WTC11 (cell line): ENCODE measurements at regions not wholly inside any gene's neighbourhood (a gene's known extent, or its start where the extent isn't known, plus 50 kb on each side); places are given as distances from the start of the nearest gene placed in this dataset.

Experiments used
- ATAC-seq: fragments of 200-7000 bp; cut with Tn5 transposase; 2 replicates; pipeline ENCODE4 v1.10.0; 2021; ENCODE audit warnings: mild to moderate bottlenecking, moderate library complexity
- CTCF ChIA-PET: fragments of 300-600 bp; sonication (Branson Sonifier 250); formaldehyde crosslinking; loops from one replicate; lab custom pipeline; 2021; ENCODE audit warnings: antibody characterized with exemption; lab: Charles Lee
- POLR2A ChIA-PET: fragments of 350-600 bp; sonication (Branson Sonifier 250); formaldehyde crosslinking; loops from one replicate; lab custom pipeline; 2021; ENCODE audit warnings: antibody characterized with exemption; lab: Charles Lee
- DNase-seq: peaks from one replicate; pipeline ENCODE4 v3.0.0; 2021; ENCODE audit warnings: low spot score
- H3K27ac Mint-ChIP-seq: 2 replicates; pipeline ENCODE4 v1.8.0; 2021; ENCODE audit warnings: mixed read lengths
- H3K27me3 Mint-ChIP-seq: 2 replicates; pipeline ENCODE4 v1.8.0; 2021; ENCODE audit warnings: low read depth, mild to moderate bottlenecking, moderate library complexity, mixed read lengths
- H3K36me3 Mint-ChIP-seq: 2 replicates; pipeline ENCODE4 v1.8.0; 2021; ENCODE audit warnings: mixed read lengths
- H3K4me1 Mint-ChIP-seq: 2 replicates; pipeline ENCODE4 v1.8.0; 2022; ENCODE audit warnings: mixed read lengths
- H3K4me3 Mint-ChIP-seq: 2 replicates; pipeline ENCODE4 v1.8.0; 2021; ENCODE audit warnings: mild to moderate bottlenecking, moderate library complexity, mixed read lengths
- H3K9me3 Mint-ChIP-seq: 2 replicates; pipeline ENCODE4 v1.8.0; 2021; ENCODE audit warnings: mixed read lengths
- ATF2 ChIP-seq: sonication (generic); formaldehyde crosslinking; IDR thresholded peaks from 2 replicates; pipeline ENCODE4 v1.8.1; 2022; ENCODE audit warnings: low read depth, missing genetic modification reagents, borderline replicate concordance
- CBFB ChIP-seq: sonication (generic); formaldehyde crosslinking; IDR thresholded peaks from 2 replicates; pipeline ENCODE4 v1.8.1; 2022; ENCODE audit warnings: mild to moderate bottlenecking, low read depth, missing genetic modification reagents
- ELF4 ChIP-seq: sonication (generic); formaldehyde crosslinking; IDR thresholded peaks from 2 replicates; pipeline ENCODE4 v1.8.1; 2022; ENCODE audit warnings: low read depth, mild to moderate bottlenecking, moderate library complexity, missing genetic modification reagents
- FOXK1 ChIP-seq: sonication (generic); formaldehyde crosslinking; IDR thresholded peaks from 2 replicates; pipeline ENCODE4 v1.8.0; 2022; ENCODE audit warnings: mild to moderate bottlenecking, moderate library complexity, missing genetic modification reagents
- FOXP4 ChIP-seq: sonication (generic); formaldehyde crosslinking; IDR thresholded peaks from 2 replicates; pipeline ENCODE4 v1.8.0; 2022; ENCODE audit warnings: mild to moderate bottlenecking, missing genetic modification reagents
- IRF2 ChIP-seq: sonication (generic); formaldehyde crosslinking; IDR thresholded peaks from 2 replicates; pipeline ENCODE4 v1.8.0; 2022; ENCODE audit warnings: low read depth, missing genetic modification reagents, borderline replicate concordance
- MYBL2 ChIP-seq: sonication (generic); formaldehyde crosslinking; IDR thresholded peaks from 2 replicates; pipeline ENCODE4 v1.8.1; 2023; ENCODE audit warnings: mild to moderate bottlenecking, moderate library complexity, missing genetic modification reagents
- NR3C1 ChIP-seq: sonication (generic); formaldehyde crosslinking; conservative IDR thresholded peaks from 2 replicates; pipeline ENCODE4 v1.8.1; 2023; ENCODE audit warnings: low read depth, mild to moderate bottlenecking, missing genetic modification reagents
- RELA ChIP-seq: sonication (generic); formaldehyde crosslinking; IDR thresholded peaks from 2 replicates; pipeline ENCODE4 v1.8.1; 2022; ENCODE audit warnings: missing genetic modification reagents, mild to moderate bottlenecking, borderline replicate concordance
- RORB ChIP-seq: fragments of 250-450 bp; sonication (Bioruptor Pico); IDR thresholded peaks from 2 replicates; pipeline ENCODE4 v1.9.0; 2021; ENCODE audit warnings: mild to moderate bottlenecking
- SOX15 ChIP-seq: fragments of 250-450 bp; sonication (Bioruptor Pico); IDR thresholded peaks from 2 replicates; pipeline ENCODE4 v1.9.0; 2021; ENCODE audit warnings: mild to moderate bottlenecking
- TCF7 ChIP-seq: sonication (generic); formaldehyde crosslinking; IDR thresholded peaks from 2 replicates; pipeline ENCODE4 v1.8.0; 2022; ENCODE audit warnings: mild to moderate bottlenecking, low read depth, missing genetic modification reagents, moderate library complexity
- TEAD4 ChIP-seq: sonication (generic); formaldehyde crosslinking; IDR thresholded peaks from 2 replicates; pipeline ENCODE4 v1.8.0; 2022; ENCODE audit warnings: mild to moderate bottlenecking, missing genetic modification reagents
- USF1 ChIP-seq: sonication (generic); formaldehyde crosslinking; IDR thresholded peaks from 2 replicates; pipeline ENCODE4 v1.8.0; 2022; ENCODE audit warnings: mild to moderate bottlenecking, missing genetic modification reagents
- ZNF423 ChIP-seq: fragments of 250-450 bp; sonication (Bioruptor Pico); IDR thresholded peaks from 2 replicates; pipeline ENCODE4 v2.1.2; 2022; ENCODE audit warnings: mild to moderate bottlenecking, moderate library complexity
- ZNF532 ChIP-seq: fragments of 250-450 bp; sonication (Bioruptor Pico); IDR thresholded peaks from 2 replicates; pipeline ENCODE4 v1.9.0; 2021; ENCODE audit warnings: mild to moderate bottlenecking, borderline replicate concordance

GRCh38 chr7:25665903-25666670 is 437.8 kb upstream of the NPVF start:
- no peak for TF ChIP-seq USF1 (CRISPR knock-in tag)
- TF ChIP-seq SOX15 (CRISPR knock-in tag): no peak
- no peak for TF ChIP-seq ZNF532 (CRISPR knock-in tag)
- DNase-seq: no peak
- Mint-ChIP-seq H3K9me3 (no peaks in the 10 kb centered on the region), H3K36me3 (no peaks in the 10 kb centered on the region), H3K4me3 (no peak overlapping the region), H3K27ac (no peak overlapping the region), H3K27me3 (no peaks in the 10 kb centered on the region), H3K4me1 (no peaks in the 10 kb centered on the region)
- ATAC-seq: no peak
- CTCF ChIA-PET: interaction anchor here (1.3 kb wide), 1 partner anchor 188 kb away, joined by 4 read pairs; no protein-coding TSS in a partner anchor
- POLR2A ChIA-PET: no interaction called here

GRCh38 chr7:25666671-25667060 is 438.4 kb upstream of the NPVF start:
- no peak for TF ChIP-seq RORB (CRISPR knock-in tag)
- no peak for TF ChIP-seq ATF2 (CRISPR knock-in tag)
- TF ChIP-seq FOXP4 (CRISPR knock-in tag): no peak
- TF ChIP-seq TCF7 (CRISPR knock-in tag): no peak
- ATAC-seq (no peak), DNase-seq (no peak)
- no peaks in the 10 kb centered on the region for H3K27me3 Mint-ChIP-seq
- no peaks in the 10 kb centered on the region for H3K4me1 Mint-ChIP-seq
- ChIA-PET CTCF (interaction anchor here (1.3 to 1.9 kb wide), 2 partner anchors 185 to 188 kb away, joined by 4 to 6 read pairs; no protein-coding TSS in a partner anchor), POLR2A (no interaction called here)
- H3K27ac Mint-ChIP-seq: no peak overlapping the region
- no peak overlapping the region for H3K4me3 Mint-ChIP-seq
- H3K9me3 Mint-ChIP-seq: no peaks in the 10 kb centered on the region
- H3K36me3 Mint-ChIP-seq: no peaks in the 10 kb centered on the region

GRCh38 chr7:25669281-25669781 is 441.0 kb upstream of the NPVF start:
- Mint-ChIP-seq H3K4me1 (peaks cover 2% of the 10 kb centered on the region; the same call in 1 of the 2 replicates), H3K4me3 (no peak overlapping the region), H3K9me3 (no peaks in the 10 kb centered on the region), H3K27ac (no peak overlapping the region), H3K27me3 (no peaks in the 10 kb centered on the region), H3K36me3 (no peaks in the 10 kb centered on the region)
- ChIA-PET CTCF (interaction anchor here (1.1 kb wide), 1 partner anchor 182 kb away, joined by 5 read pairs; no protein-coding TSS in a partner anchor), POLR2A (no interaction called here)
- no peak for ATAC-seq
- no peak for TF ChIP-seq ELF4 (CRISPR knock-in tag)
- TF ChIP-seq IRF2 (CRISPR knock-in tag): no peak
- TF ChIP-seq MYBL2 (CRISPR knock-in tag): no peak
- no peak for TF ChIP-seq NR3C1 (CRISPR knock-in tag)
- TF ChIP-seq FOXK1 (CRISPR knock-in tag): no peak
- no peak for TF ChIP-seq RELA
- TF ChIP-seq ZNF423 (CRISPR knock-in tag): no peak
- no peak for TF ChIP-seq TEAD4
- no peak for TF ChIP-seq CBFB (CRISPR knock-in tag)
- no peak for DNase-seq
